CD8-positive, alpha-beta memory T cell (primary cell): ENCODE measurements at regions not wholly inside any gene's neighbourhood (a gene's known extent, or its start where the extent isn't known, plus 50 kb on each side); places are given as distances from the start of the nearest gene placed in this dataset.

Experiments used
- CTCF ChIA-PET: fragments of 350-600 bp; sonication (Branson Sonifier 250); formaldehyde crosslinking; loops from one replicate; lab custom pipeline; 2021; ENCODE audit warnings: antibody characterized with exemption; lab: Charles Lee
- POLR2A ChIA-PET: fragments of 350-600 bp; sonication (Branson Sonifier 250); formaldehyde crosslinking; loops from one replicate; lab custom pipeline; 2021; ENCODE audit warnings: antibody characterized with exemption; lab: Charles Lee
- DNase-seq, 5 donors: peaks; one replicate each; pipeline versions ENCODE4 v3.0.0 to v3.0.0-alpha.2; 2020 to 2022; ENCODE audit warnings: mixed read lengths in 1 of 5
- H3K27ac ChIP-seq: one replicate; pipeline ENCODE4 v1.7.0; 2013; ENCODE audit warnings: low read depth, mild to moderate bottlenecking, low read length, moderate library complexity
- H3K27me3 ChIP-seq: 2 replicates; pipeline ENCODE4 v1.7.0; 2013; ENCODE audit warnings: low read length, mild to moderate bottlenecking; ENCODE audit not compliant: insufficient read depth, poor library complexity, severe bottlenecking
- H3K36me3 ChIP-seq: 2 replicates; pipeline ENCODE4 v1.7.0; 2013; ENCODE audit warnings: mild to moderate bottlenecking, low read length, moderate library complexity; ENCODE audit not compliant: insufficient read depth
- H3K4me1 ChIP-seq: 2 replicates; pipeline ENCODE4 v1.7.0; 2013; ENCODE audit warnings: mild to moderate bottlenecking, low read length, moderate library complexity; ENCODE audit not compliant: insufficient read depth
- H3K4me3 ChIP-seq: 2 replicates; pipeline ENCODE4 v1.7.0; 2013; ENCODE audit warnings: mild to moderate bottlenecking, low read length
- H3K9me3 ChIP-seq: 2 replicates; pipeline ENCODE4 v1.7.0; 2013; ENCODE audit warnings: mild to moderate bottlenecking, low read length
- H3K27ac Mint-ChIP-seq, 8 donors: one replicate each; pipeline ENCODE4 v1.8.0; 2020 to 2021; ENCODE audit warnings: mixed read lengths in 8 of 8, mild to moderate bottlenecking in 6 of 8, inconsistent platforms in 3 of 8, moderate library complexity in 3 of 8
- H3K27me3 Mint-ChIP-seq, 2 donors: one replicate each; pipeline ENCODE4 v1.8.0; 2020 to 2021; ENCODE audit warnings: mixed read lengths in 2 of 2, mild to moderate bottlenecking in 1 of 2, moderate library complexity in 1 of 2
- H3K36me3 Mint-ChIP-seq, 3 donors: one replicate each; pipeline ENCODE4 v1.8.0; 2020 to 2021; ENCODE audit warnings: mixed read lengths in 3 of 3, inconsistent platforms in 1 of 3, mild to moderate bottlenecking in 1 of 3
- H3K4me1 Mint-ChIP-seq, 3 donors: one replicate each; pipeline ENCODE4 v1.8.0; 2020 to 2021; ENCODE audit warnings: mixed read lengths in 3 of 3, inconsistent platforms in 1 of 3, mild to moderate bottlenecking in 1 of 3
- H3K4me3 Mint-ChIP-seq, 7 donors: one replicate each; pipeline ENCODE4 v1.8.0; 2020 to 2021; ENCODE audit warnings: mixed read lengths in 7 of 7, mild to moderate bottlenecking in 6 of 7, moderate library complexity in 4 of 7, inconsistent platforms in 2 of 7
- H3K9me3 Mint-ChIP-seq, 5 donors: one replicate each; pipeline ENCODE4 v1.8.0; 2020 to 2022; ENCODE audit warnings: mixed read lengths in 5 of 5, mild to moderate bottlenecking in 3 of 5, moderate library complexity in 2 of 5, inconsistent platforms in 1 of 5

DNA sequence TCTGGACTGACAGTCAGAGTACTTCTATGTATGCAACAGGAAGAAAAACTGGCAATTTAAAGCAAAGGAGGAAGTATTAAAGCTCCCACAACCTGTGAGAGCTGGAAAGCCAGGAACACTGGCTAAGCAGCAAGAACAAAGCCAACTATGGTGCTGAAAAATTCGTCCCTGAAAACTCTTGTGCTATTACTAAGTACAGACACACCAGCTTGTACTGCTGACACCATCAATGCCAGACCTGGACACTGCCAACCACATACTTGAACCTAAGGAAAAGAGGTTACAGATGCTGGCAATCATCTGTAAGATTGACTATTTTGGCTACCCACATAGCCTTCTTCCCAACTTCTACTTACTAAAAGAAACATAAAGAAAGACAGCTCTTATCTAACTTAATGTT lies 1110.6 kb downstream of the SORCS3 start:
- H3K4me3 Mint-ChIP-seq = no peak overlapping the region
- H3K27me3 Mint-ChIP-seq = no peaks in the 10 kb centered on the region
- H3K36me3 ChIP-seq = no peaks in the 10 kb centered on the region
- H3K36me3 Mint-ChIP-seq = peaks cover 0 to 1% (median 0%) of the 10 kb centered on the region in 3 donors
- H3K4me3 ChIP-seq = no peak overlapping the region
- CTCF ChIA-PET = interaction anchor here (0.6 kb wide), 1 partner anchor 1288 kb away, joined by 3 read pairs; no protein-coding TSS in a partner anchor
- peaks cover 0 to 22% (median 4%) of the 10 kb centered on the region in 5 donors for H3K9me3 Mint-ChIP-seq
- no peaks in the 10 kb centered on the region for H3K4me1 ChIP-seq
- no peak for DNase-seq
- no peak overlapping the region for H3K27ac ChIP-seq
- POLR2A ChIA-PET = no interaction called here
- no peaks in the 10 kb centered on the region for H3K27me3 ChIP-seq
- H3K9me3 ChIP-seq = no peaks in the 10 kb centered on the region
- no peak overlapping the region for H3K27ac Mint-ChIP-seq
- H3K4me1 Mint-ChIP-seq = no peaks in the 10 kb centered on the region

- H3K9me3 Mint-ChIP-seq = peaks cover 2 to 17% (median 7%) of the 10 kb centered on the region in 5 donors
- no peak for DNase-seq
- H3K4me1 Mint-ChIP-seq = no peaks in the 10 kb centered on the region
- H3K4me1 ChIP-seq = no peaks in the 10 kb centered on the region
- H3K4me3 Mint-ChIP-seq = no peak overlapping the region
- H3K9me3 ChIP-seq = no peaks in the 10 kb centered on the region
- ChIA-PET POLR2A (no interaction called here), CTCF (no interaction called here)
- H3K27me3 Mint-ChIP-seq = no peaks in the 10 kb centered on the region
- no peaks in the 10 kb centered on the region for H3K36me3 ChIP-seq
- no peaks in the 10 kb centered on the region for H3K27me3 ChIP-seq
- no peak overlapping the region for H3K27ac Mint-ChIP-seq
- H3K27ac ChIP-seq = no peak overlapping the region
- H3K36me3 Mint-ChIP-seq = no peaks in the 10 kb centered on the region
- no peak overlapping the region for H3K4me3 ChIP-seq
These were observed 1104.6 kb downstream of the SORCS3 start for GRCh38 chr10:105745596-105746148.

GRCh38 chr10:105743343-105744056 lies 1102.4 kb downstream of the SORCS3 start:
- no peaks in the 10 kb centered on the region for H3K27me3 ChIP-seq
- H3K27ac ChIP-seq = no peak overlapping the region
- ChIA-PET POLR2A (no interaction called here), CTCF (no interaction called here)
- H3K4me1 ChIP-seq = no peaks in the 10 kb centered on the region
- Mint-ChIP-seq H3K4me1 (no peaks in the 10 kb centered on the region), H3K9me3 (peaks cover 2 to 11% (median 7%) of the 10 kb centered on the region in 5 donors), H3K27ac (no peak overlapping the region), H3K36me3 (no peaks in the 10 kb centered on the region), H3K4me3 (no peak overlapping the region), H3K27me3 (no peaks in the 10 kb centered on the region)
- H3K4me3 ChIP-seq = no peak overlapping the region
- H3K36me3 ChIP-seq = no peaks in the 10 kb centered on the region
- no peak for DNase-seq
- no peaks in the 10 kb centered on the region for H3K9me3 ChIP-seq

DNA sequence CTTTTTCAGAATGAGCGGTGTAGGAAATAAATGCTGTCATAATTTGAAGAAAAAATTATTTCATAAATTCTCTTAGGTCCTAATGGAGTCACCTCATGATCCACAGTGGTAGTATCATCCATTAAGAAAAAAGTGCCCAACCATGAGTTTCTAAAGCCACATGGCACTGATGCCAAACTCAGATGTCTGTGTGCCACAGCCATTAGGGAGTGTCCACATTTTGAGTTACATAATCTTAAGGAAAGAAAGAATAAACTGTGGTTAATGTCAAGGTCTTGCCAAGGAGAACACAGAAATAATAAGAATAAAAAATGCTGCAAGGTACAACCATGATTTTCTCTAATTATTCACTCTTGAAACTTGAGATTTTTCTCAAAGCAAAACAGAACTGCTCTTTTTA lies 1101.8 kb downstream of the SORCS3 start:
- Histone ChIP-seq H3K9me3 (no peaks in the 10 kb centered on the region), H3K36me3 (no peaks in the 10 kb centered on the region), H3K27me3 (no peaks in the 10 kb centered on the region), H3K4me1 (no peaks in the 10 kb centered on the region), H3K27ac (no peak overlapping the region), H3K4me3 (no peak overlapping the region)
- H3K27ac Mint-ChIP-seq = no peak overlapping the region
- DNase-seq = no peak
- POLR2A ChIA-PET = no interaction called here
- no peaks in the 10 kb centered on the region for H3K27me3 Mint-ChIP-seq
- H3K36me3 Mint-ChIP-seq = no peaks in the 10 kb centered on the region
- CTCF ChIA-PET = no interaction called here
- H3K9me3 Mint-ChIP-seq = peaks cover 4 to 11% (median 7%) of the 10 kb centered on the region in 5 donors
- H3K4me3 Mint-ChIP-seq = no peak overlapping the region
- H3K4me1 Mint-ChIP-seq = no peaks in the 10 kb centered on the region

DNA sequence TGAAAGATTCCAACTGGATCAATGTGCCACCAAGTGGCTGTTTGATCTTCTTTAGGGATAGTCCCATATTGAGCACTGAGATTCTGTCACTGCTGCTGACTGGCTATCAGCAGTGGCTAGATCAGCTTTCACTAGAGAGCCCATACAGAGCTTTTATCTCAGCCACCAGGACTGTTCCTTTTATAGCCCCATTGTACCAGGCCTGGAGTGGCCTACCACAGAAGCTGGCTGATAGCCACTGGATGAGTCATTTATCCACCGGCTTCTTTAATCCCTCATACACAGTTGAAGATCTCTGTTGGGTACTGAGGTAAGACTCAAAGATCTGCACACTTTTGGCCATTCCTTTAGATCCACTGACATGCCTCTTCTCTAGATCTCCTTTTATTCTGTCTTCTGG lies 1101.1 kb downstream of the SORCS3 start:
- Mint-ChIP-seq H3K4me3 (no peak overlapping the region), H3K27me3 (no peaks in the 10 kb centered on the region), H3K27ac (no peak overlapping the region), H3K4me1 (no peaks in the 10 kb centered on the region), H3K9me3 (peaks cover 5 to 11% (median 7%) of the 10 kb centered on the region in 5 donors), H3K36me3 (no peaks in the 10 kb centered on the region)
- Histone ChIP-seq H3K36me3 (no peaks in the 10 kb centered on the region), H3K27ac (no peak overlapping the region), H3K4me3 (no peak overlapping the region), H3K27me3 (no peaks in the 10 kb centered on the region), H3K9me3 (no peaks in the 10 kb centered on the region), H3K4me1 (no peaks in the 10 kb centered on the region)
- ChIA-PET CTCF (no interaction called here), POLR2A (no interaction called here)
- DNase-seq = no peak

GRCh38 chr10:105734479-105734878 lies 1093.4 kb downstream of the SORCS3 start:
- H3K27me3 Mint-ChIP-seq = no peaks in the 10 kb centered on the region
- CTCF ChIA-PET = no interaction called here

GRCh38 chr10:105733924-105734323 lies 1092.8 kb downstream of the SORCS3 start:
- Mint-ChIP-seq H3K9me3 (peaks cover 0 to 7% (median 4%) of the 10 kb centered on the region in 5 donors), H3K4me1 (no peaks in the 10 kb centered on the region), H3K27ac (no peak overlapping the region), H3K4me3 (no peak overlapping the region), H3K36me3 (no peaks in the 10 kb centered on the region), H3K27me3 (no peaks in the 10 kb centered on the region)
- CTCF ChIA-PET = no interaction called here
- H3K27ac ChIP-seq = no peak overlapping the region
- POLR2A ChIA-PET = no interaction called here
- no peak overlapping the region for H3K4me3 ChIP-seq
- no peaks in the 10 kb centered on the region for H3K4me1 ChIP-seq
- DNase-seq = no peak
- H3K27me3 ChIP-seq = no peaks in the 10 kb centered on the region
- no peaks in the 10 kb centered on the region for H3K36me3 ChIP-seq
- no peaks in the 10 kb centered on the region for H3K9me3 ChIP-seq

More at GRCh38 chr10:105734479-105734878, 1093.4 kb downstream of the SORCS3 start:
- Mint-ChIP-seq H3K27ac (no peak overlapping the region), H3K9me3 (peaks cover 0 to 7% (median 4%) of the 10 kb centered on the region in 5 donors), H3K4me1 (no peaks in the 10 kb centered on the region), H3K36me3 (no peaks in the 10 kb centered on the region), H3K4me3 (no peak overlapping the region)
- DNase-seq = no peak
- H3K27ac ChIP-seq = no peak overlapping the region
- no peaks in the 10 kb centered on the region for H3K27me3 ChIP-seq
- no peaks in the 10 kb centered on the region for H3K36me3 ChIP-seq
- no peaks in the 10 kb centered on the region for H3K4me1 ChIP-seq
- no peaks in the 10 kb centered on the region for H3K9me3 ChIP-seq
- no peak overlapping the region for H3K4me3 ChIP-seq
- POLR2A ChIA-PET = no interaction called here

DNA sequence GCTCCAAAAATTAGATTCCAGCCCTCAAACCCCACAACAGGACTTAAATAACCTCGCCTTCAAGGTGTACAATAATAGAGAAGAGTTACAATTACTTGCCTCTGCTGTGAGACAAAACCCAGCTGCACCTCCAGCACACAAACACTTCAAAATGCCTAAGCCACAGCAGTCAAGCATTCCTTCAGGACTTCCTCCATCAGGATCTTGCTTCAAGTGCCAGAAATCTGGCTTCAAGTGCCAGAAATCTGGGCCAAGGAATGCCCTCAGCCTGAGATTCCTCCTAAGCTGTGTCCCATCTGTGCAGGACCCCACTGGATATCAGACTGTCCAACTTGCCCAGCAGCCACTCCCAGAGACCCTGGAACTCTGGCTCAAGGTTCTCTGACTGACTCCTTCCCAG lies 1088.3 kb downstream of the SORCS3 start:
- H3K9me3 ChIP-seq = no peaks in the 10 kb centered on the region
- H3K4me1 ChIP-seq = no peaks in the 10 kb centered on the region
- Mint-ChIP-seq H3K36me3 (peaks cover 0 to 4% (median 0%) of the 10 kb centered on the region in 3 donors), H3K4me1 (no peaks in the 10 kb centered on the region), H3K4me3 (no peak overlapping the region), H3K27ac (no peak overlapping the region), H3K27me3 (no peaks in the 10 kb centered on the region), H3K9me3 (peaks cover 0 to 16% (median 5%) of the 10 kb centered on the region in 5 donors)
- POLR2A ChIA-PET = no interaction called here
- no peak overlapping the region for H3K27ac ChIP-seq
- no peak for DNase-seq
- no peaks in the 10 kb centered on the region for H3K36me3 ChIP-seq
- CTCF ChIA-PET = no interaction called here
- H3K4me3 ChIP-seq = no peak overlapping the region
- no peaks in the 10 kb centered on the region for H3K27me3 ChIP-seq
